ENCODE measurements at regions not wholly inside any gene's neighbourhood (a gene's known extent, or its start where the extent isn't known, plus 50 kb on each side); places are given as distances from the start of the nearest gene placed in this dataset.
A peak's percentile ranks its signal among the peaks of the same experiment; 100 is the strongest.

DNA sequence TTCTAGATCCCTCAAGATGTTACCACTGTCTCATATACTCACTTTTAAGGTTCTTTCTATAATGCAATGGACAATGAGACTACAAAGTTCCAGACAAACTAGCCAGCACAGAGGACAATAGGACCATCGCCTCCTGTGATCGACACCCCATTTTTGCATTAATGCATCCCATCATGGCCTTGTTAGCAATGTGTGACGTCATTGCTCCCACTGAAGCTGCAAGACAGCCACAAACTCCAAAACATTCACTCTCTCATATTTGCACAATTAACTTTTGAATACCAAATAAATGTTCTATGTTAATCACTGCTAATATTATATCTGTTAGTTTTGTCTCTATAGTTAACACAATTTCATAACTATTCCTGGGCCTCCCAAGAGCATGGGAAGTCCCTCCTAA lies 88.8 kb upstream of the TMEM72 start:
- no peak for DNase-seq
- no peak overlapping the region for H3K4me3 ChIP-seq
- intact Hi-C loops (cut with DNase I) = no loop called here
- H3K4me1 ChIP-seq = peaks cover 0 to 23% (median 0%) of the 10 kb centered on the region in 9 donors
- H3K27ac ChIP-seq = no peak overlapping the region
- no peaks in the 10 kb centered on the region for H3K9me3 ChIP-seq
- WGBS, 2 donors = 92 to 93% methylated on average over 3 of the region's 3 CpGs
- H3K27me3 ChIP-seq = no peaks in the 10 kb centered on the region
- TF ChIP-seq, protein P1, sequence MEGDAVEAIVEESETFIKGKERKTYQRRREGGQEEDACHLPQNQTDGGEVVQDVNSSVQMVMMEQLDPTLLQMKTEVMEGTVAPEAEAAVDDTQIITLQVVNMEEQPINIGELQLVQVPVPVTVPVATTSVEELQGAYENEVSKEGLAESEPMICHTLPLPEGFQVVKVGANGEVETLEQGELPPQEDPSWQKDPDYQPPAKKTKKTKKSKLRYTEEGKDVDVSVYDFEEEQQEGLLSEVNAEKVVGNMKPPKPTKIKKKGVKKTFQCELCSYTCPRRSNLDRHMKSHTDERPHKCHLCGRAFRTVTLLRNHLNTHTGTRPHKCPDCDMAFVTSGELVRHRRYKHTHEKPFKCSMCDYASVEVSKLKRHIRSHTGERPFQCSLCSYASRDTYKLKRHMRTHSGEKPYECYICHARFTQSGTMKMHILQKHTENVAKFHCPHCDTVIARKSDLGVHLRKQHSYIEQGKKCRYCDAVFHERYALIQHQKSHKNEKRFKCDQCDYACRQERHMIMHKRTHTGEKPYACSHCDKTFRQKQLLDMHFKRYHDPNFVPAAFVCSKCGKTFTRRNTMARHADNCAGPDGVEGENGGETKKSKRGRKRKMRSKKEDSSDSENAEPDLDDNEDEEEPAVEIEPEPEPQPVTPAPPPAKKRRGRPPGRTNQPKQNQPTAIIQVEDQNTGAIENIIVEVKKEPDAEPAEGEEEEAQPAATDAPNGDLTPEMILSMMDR (IDR thresholded peaks at IDR 0.05) = no peak
- no peak for ATAC-seq
- no peaks in the 10 kb centered on the region for H3K36me3 ChIP-seq

DNA sequence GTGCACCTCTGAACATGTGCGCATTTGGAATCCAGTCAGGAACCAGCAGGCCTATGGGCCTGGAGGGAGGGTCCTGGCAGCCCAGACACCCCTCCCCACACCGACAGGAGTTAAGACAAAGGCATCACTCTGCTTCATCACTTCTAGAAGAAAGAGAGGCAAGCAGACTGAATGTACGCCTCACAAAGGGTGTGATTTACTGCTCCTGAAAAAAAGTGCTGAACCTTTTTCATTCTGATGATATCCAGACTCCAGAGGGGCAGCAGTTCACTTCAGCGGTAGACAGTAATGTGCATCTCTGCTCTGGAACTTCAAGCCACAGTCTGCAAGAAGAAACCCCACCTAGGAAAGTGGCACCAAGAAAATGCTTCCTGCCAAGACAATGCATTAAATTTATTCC lies 88.2 kb upstream of the TMEM72 start:
- 94 to 96% methylated on average over 4 of the region's 4 CpGs for WGBS, 2 donors
- H3K4me1 ChIP-seq = peaks cover 0 to 23% (median 0%) of the 10 kb centered on the region in 9 donors
- ATAC-seq = no peak

DNA sequence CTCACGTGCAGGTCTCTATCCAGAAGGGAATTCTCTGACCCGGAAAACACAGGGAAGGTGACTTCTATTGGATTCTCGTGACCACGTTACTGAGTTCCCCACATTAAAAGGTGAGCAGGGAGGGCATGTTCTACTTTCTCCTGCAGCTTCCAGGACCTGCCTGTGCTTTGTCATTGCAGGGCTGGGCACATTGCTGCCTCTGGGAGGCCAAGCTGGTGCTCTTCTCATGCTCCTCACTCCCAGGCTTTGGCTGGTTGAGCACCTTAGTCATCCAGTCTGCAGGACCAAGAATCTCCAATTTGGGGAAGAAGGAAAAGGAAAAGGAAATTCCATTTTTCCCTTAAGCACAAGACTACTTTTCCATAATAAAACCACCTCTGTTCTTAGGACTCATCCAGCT lies 86.5 kb upstream of the TMEM72 start:
- Histone ChIP-seq H3K4me3 (no peak overlapping the region), H3K27me3 (no peaks in the 10 kb centered on the region), H3K4me1 (peaks cover 0 to 16% (median 0%) of the 10 kb centered on the region in 9 donors), H3K9me3 (no peaks in the 10 kb centered on the region), H3K36me3 (no peaks in the 10 kb centered on the region), H3K27ac (no peak overlapping the region)
- DNase-seq (no peak), ATAC-seq (no peak)
- intact Hi-C loops (cut with DNase I) = no loop called here
- WGBS, 2 donors = 83 to 95% methylated on average over 4 of the region's 4 CpGs
- TF ChIP-seq, protein P1 (IDR thresholded peaks at IDR 0.05) = no peak

More for the DNA sequence above, 88.2 kb upstream of the TMEM72 start:
- H3K27me3 ChIP-seq = no peaks in the 10 kb centered on the region
- DNase-seq = no peak
- intact Hi-C loops (cut with DNase I) = no loop called here
- no peaks in the 10 kb centered on the region for H3K9me3 ChIP-seq
- no peaks in the 10 kb centered on the region for H3K36me3 ChIP-seq
- TF ChIP-seq, protein P1 (IDR thresholded peaks at IDR 0.05) = no peak
- no peak overlapping the region for H3K4me3 ChIP-seq
- no peak overlapping the region for H3K27ac ChIP-seq

DNA sequence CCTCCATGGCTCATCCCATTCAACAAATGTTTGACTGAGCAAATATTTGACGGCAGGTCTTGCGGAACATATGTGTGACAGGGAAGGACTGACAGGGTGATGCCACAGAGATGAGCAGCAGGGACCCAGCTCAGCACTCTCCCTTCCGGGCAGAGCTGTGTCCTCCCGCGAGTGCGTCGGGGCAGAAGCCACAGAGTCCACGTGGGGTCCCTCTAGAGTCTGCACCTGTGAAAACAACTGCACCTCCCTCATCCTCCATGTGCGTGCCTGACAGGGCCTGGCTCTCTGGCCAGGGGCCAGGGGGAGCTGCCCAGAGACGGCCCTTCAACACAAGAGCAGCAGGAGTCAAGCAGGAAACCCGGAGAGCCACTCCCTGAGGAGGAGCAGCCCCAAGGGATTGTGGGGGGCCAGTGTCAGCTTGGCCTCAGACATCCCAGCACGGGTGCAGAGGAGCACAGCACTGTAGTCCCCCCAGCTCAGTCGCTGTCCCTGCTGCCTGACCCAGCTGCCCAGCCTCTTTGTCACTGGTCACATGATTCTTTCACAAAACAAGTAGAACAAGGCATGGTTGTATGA lies 83.6 kb upstream of the TMEM72 start:
- ATAC-seq = peak in 6 of 8 donors; percentile 9 to 61 (median 36)
- Histone ChIP-seq H3K27ac (no peak overlapping the region), H3K9me3 (no peaks in the 10 kb centered on the region), H3K4me1 (peaks cover 0 to 16% (median 0%) of the 10 kb centered on the region in 9 donors), H3K27me3 (no peaks in the 10 kb centered on the region), H3K36me3 (no peaks in the 10 kb centered on the region), H3K4me3 (no peak overlapping the region)
- intact Hi-C loops (cut with DNase I) = no loop called here
- DNase-seq = peak in 1 of 2 donors; percentile 56
- 56 to 61% methylated on average over 13 of the region's 13 CpGs for WGBS, 2 donors
- TF ChIP-seq, protein P1 (IDR thresholded peaks at IDR 0.05) = no peak

Data from heart right ventricle (tissue), 16 donors.